ENCODE measurements at regions not wholly inside any gene's neighbourhood (a gene's known extent, or its start where the extent isn't known, plus 50 kb on each side); places are given as distances from the start of the nearest gene placed in this dataset.

GRCh38 chr9:81146241-81146640 is 543.1 kb downstream of the TLE1 start:
- Histone ChIP-seq H2BK15ac (ENCODE audit: low read depth, poor library complexity, severe bottlenecking) (no peak overlapping the region), H3K36me3 (ENCODE audit: control insufficient read depth in 1 of 2, insufficient read depth in 2 of 2, low read depth in 1 of 2, low read length in 2 of 2) (no peaks in the 10 kb centered on the region), H3K4me3 (ENCODE audit: insufficient read depth in 1 of 2, low read depth in 1 of 2, low read length in 2 of 2) (no peak overlapping the region), H2BK5ac (ENCODE audit: low read depth, low read length, poor library complexity, severe bottlenecking) (no peak overlapping the region), H3K18ac (ENCODE audit: low read depth in 1 of 2, low read length in 2 of 2) (no peak overlapping the region), H3K4me2 (ENCODE audit: low read length, poor library complexity, severe bottlenecking) (no peak overlapping the region), H3K14ac (ENCODE audit: low read length in 2 of 2) (no peak overlapping the region), H2AK5ac (ENCODE audit: low read length, severe bottlenecking) (no peak overlapping the region), H3K9me3 (ENCODE audit: control insufficient read depth, low read length) (peaks cover 6% of the 10 kb centered on the region), H3K23ac (ENCODE audit: low read length in 2 of 2) (no peak overlapping the region), H3K27me3 (ENCODE audit: control insufficient read depth in 1 of 2, insufficient read depth in 1 of 2, low read length in 2 of 2) (no peaks in the 10 kb centered on the region), H3K4ac (ENCODE audit: low read depth in 1 of 2, low read length in 2 of 2) (no peak overlapping the region), H3K9ac (ENCODE audit: low read length) (no peak overlapping the region), H4K91ac (ENCODE audit: low read length) (no peak overlapping the region), H3K79me1 (replicated peaks; ENCODE audit: low read length, poor library complexity, severe bottlenecking) (no peaks in the 10 kb centered on the region), H3K4me1 (ENCODE audit: control insufficient read depth, insufficient read depth, low read depth, low read length) (peaks cover 1% of the 10 kb centered on the region), H2AFZ (ENCODE audit: low read depth, low read length) (no peak overlapping the region), H3K27ac (ENCODE audit: low read length, poor library complexity, severe bottlenecking) (no peak overlapping the region), H2BK12ac (ENCODE audit: low read length in 2 of 2) (no peak overlapping the region), H2BK120ac (ENCODE audit: low read depth, low read length) (no peak overlapping the region), H4K8ac (ENCODE audit: low read length) (no peak overlapping the region)
- DNase-seq = no peak
- WGBS = 98% methylated on average over 3 of the region's 3 CpGs

DNA sequence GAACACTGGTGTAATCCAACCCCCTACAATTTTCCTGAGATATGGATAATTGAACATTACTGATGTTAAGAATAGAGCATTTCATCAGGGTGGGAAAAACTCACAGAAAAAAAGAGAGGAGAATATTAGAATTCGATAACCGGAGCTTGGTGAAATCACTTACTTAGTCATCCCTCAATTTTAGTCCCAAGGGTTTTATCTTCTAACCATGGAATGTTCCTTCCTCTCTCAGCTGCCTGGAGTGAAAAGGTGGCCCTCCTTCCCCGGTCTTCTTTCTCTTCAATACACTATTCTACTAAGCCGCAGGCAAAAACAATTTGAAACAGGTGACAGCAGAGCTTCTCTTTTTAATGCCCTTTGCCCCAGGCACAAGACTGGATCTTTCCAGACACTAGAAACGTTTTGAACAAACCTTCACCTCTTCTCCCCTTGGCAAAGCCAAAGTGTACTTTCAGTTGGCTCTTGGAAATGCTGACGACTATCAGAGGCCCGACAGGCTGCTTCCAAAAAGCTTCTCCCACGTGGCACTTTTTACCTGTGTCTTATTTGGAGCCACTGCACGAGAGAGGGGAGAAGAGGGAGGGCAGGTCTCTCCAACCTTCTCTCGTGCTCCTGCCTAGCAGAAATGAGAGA is 543.9 kb downstream of the TLE1 start:
- Histone ChIP-seq H4K91ac (ENCODE audit: low read length) (no peak overlapping the region), H3K4me3 (ENCODE audit: insufficient read depth in 1 of 2, low read depth in 1 of 2, low read length in 2 of 2) (no peak overlapping the region), H3K23ac (ENCODE audit: low read length in 2 of 2) (no peak overlapping the region), H3K27me3 (ENCODE audit: control insufficient read depth in 1 of 2, insufficient read depth in 1 of 2, low read length in 2 of 2) (no peaks in the 10 kb centered on the region), H3K9me3 (ENCODE audit: control insufficient read depth, low read length) (peaks cover 6% of the 10 kb centered on the region), H3K79me1 (replicated peaks; ENCODE audit: low read length, poor library complexity, severe bottlenecking) (no peaks in the 10 kb centered on the region), H3K36me3 (ENCODE audit: control insufficient read depth in 1 of 2, insufficient read depth in 2 of 2, low read depth in 1 of 2, low read length in 2 of 2) (no peaks in the 10 kb centered on the region), H2AK5ac (ENCODE audit: low read length, severe bottlenecking) (no peak overlapping the region), H3K27ac (ENCODE audit: low read length, poor library complexity, severe bottlenecking) (no peak overlapping the region), H3K4me1 (ENCODE audit: control insufficient read depth, insufficient read depth, low read depth, low read length) (peaks cover 1% of the 10 kb centered on the region), H2BK120ac (ENCODE audit: low read depth, low read length) (no peak overlapping the region), H3K4me2 (ENCODE audit: low read length, poor library complexity, severe bottlenecking) (no peak overlapping the region), H3K4ac (ENCODE audit: low read depth in 1 of 2, low read length in 2 of 2) (peak overlapping the region in 1 of 2 experiments; percentile 37), H2BK15ac (ENCODE audit: low read depth, poor library complexity, severe bottlenecking) (no peak overlapping the region), H4K8ac (ENCODE audit: low read length) (no peak overlapping the region), H3K18ac (ENCODE audit: low read depth in 1 of 2, low read length in 2 of 2) (no peak overlapping the region), H2AFZ (ENCODE audit: low read depth, low read length) (no peak overlapping the region), H2BK12ac (ENCODE audit: low read length in 2 of 2) (no peak overlapping the region), H2BK5ac (ENCODE audit: low read depth, low read length, poor library complexity, severe bottlenecking) (no peak overlapping the region), H3K9ac (ENCODE audit: low read length) (no peak overlapping the region), H3K14ac (ENCODE audit: low read length in 2 of 2) (no peak overlapping the region)
- no peak for DNase-seq
- 77% methylated on average over 10 of the region's 10 CpGs for WGBS

GRCh38 chr9:81141961-81142360 is 547.4 kb downstream of the TLE1 start:
- H3K9ac ChIP-seq (ENCODE audit: low read length) = no peak overlapping the region
- H3K79me1 ChIP-seq (replicated peaks; ENCODE audit: low read length, poor library complexity, severe bottlenecking) = no peaks in the 10 kb centered on the region
- peaks cover 1% of the 10 kb centered on the region for H3K4me1 ChIP-seq (ENCODE audit: control insufficient read depth, insufficient read depth, low read depth, low read length)
- no peaks in the 10 kb centered on the region for H3K36me3 ChIP-seq (ENCODE audit: control insufficient read depth in 1 of 2, insufficient read depth in 2 of 2, low read depth in 1 of 2, low read length in 2 of 2)
- H2AK5ac ChIP-seq (ENCODE audit: low read length, severe bottlenecking) = no peak overlapping the region
- H3K27me3 ChIP-seq (ENCODE audit: control insufficient read depth in 1 of 2, insufficient read depth in 1 of 2, low read length in 2 of 2) = peaks cover 0 to 6% of the 10 kb centered on the region in 2 experiments
- no peak overlapping the region for H3K4ac ChIP-seq (ENCODE audit: low read depth in 1 of 2, low read length in 2 of 2)
- no peak overlapping the region for H2BK120ac ChIP-seq (ENCODE audit: low read depth, low read length)
- DNase-seq = no peak
- H4K91ac ChIP-seq (ENCODE audit: low read length) = no peak overlapping the region
- peak overlapping the region in 1 of 2 experiments; percentile 44 for H3K14ac ChIP-seq (ENCODE audit: low read length in 2 of 2)
- 83% methylated on average over 1 of the region's 1 CpG for WGBS
- no peak overlapping the region for H3K4me3 ChIP-seq (ENCODE audit: insufficient read depth in 1 of 2, low read depth in 1 of 2, low read length in 2 of 2)
- no peak overlapping the region for H4K8ac ChIP-seq (ENCODE audit: low read length)
- no peak overlapping the region for H2AFZ ChIP-seq (ENCODE audit: low read depth, low read length)
- no peak overlapping the region for H2BK12ac ChIP-seq (ENCODE audit: low read length in 2 of 2)
- no peaks in the 10 kb centered on the region for H3K9me3 ChIP-seq (ENCODE audit: control insufficient read depth, low read length)
- no peak overlapping the region for H3K4me2 ChIP-seq (ENCODE audit: low read length, poor library complexity, severe bottlenecking)
- no peak overlapping the region for H3K27ac ChIP-seq (ENCODE audit: low read length, poor library complexity, severe bottlenecking)
- no peak overlapping the region for H3K23ac ChIP-seq (ENCODE audit: low read length in 2 of 2)
- no peak overlapping the region for H2BK5ac ChIP-seq (ENCODE audit: low read depth, low read length, poor library complexity, severe bottlenecking)
- H3K18ac ChIP-seq (ENCODE audit: low read depth in 1 of 2, low read length in 2 of 2) = no peak overlapping the region
- H2BK15ac ChIP-seq (ENCODE audit: low read depth, poor library complexity, severe bottlenecking) = no peak overlapping the region

DNA sequence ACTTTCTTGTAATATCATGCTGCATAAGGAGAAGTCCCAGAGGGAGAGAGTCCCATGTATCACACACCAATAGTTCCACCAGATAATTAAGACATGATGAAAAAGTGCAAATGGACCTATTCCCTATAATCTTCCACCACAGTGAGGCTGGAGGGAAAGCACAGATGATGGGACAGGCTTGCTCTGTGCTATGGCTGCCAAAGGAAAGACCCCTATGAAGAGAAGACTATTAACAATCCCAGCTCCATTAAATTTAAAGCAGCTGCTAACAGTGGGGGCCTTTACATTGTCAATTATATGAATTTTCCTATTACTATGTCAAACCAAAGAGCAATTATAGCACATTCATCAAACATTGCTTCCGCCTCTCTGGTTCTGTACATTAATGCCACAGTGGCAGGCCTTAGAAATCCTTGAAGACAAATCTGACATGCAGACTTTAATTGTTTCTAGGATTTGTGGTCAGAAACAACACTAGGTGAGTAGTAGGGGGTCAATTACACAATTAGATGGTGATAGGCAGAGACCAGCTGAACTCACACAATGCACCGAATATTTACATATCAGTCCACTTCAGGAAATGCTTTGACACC is 551.3 kb downstream of the TLE1 start:
- Histone ChIP-seq H4K91ac (ENCODE audit: low read length) (no peak overlapping the region), H2AK5ac (ENCODE audit: low read length, severe bottlenecking) (no peak overlapping the region), H2BK12ac (ENCODE audit: low read length in 2 of 2) (no peak overlapping the region), H3K27me3 (ENCODE audit: control insufficient read depth in 1 of 2, insufficient read depth in 1 of 2, low read length in 2 of 2) (peaks cover 0 to 6% of the 10 kb centered on the region in 2 experiments), H3K79me1 (replicated peaks; ENCODE audit: low read length, poor library complexity, severe bottlenecking) (no peaks in the 10 kb centered on the region), H3K4me1 (ENCODE audit: control insufficient read depth, insufficient read depth, low read depth, low read length) (no peaks in the 10 kb centered on the region), H3K18ac (ENCODE audit: low read depth in 1 of 2, low read length in 2 of 2) (no peak overlapping the region), H3K23ac (ENCODE audit: low read length in 2 of 2) (no peak overlapping the region), H3K4ac (ENCODE audit: low read depth in 1 of 2, low read length in 2 of 2) (no peak overlapping the region), H4K8ac (ENCODE audit: low read length) (no peak overlapping the region), H2BK120ac (ENCODE audit: low read depth, low read length) (no peak overlapping the region), H3K4me3 (ENCODE audit: insufficient read depth in 1 of 2, low read depth in 1 of 2, low read length in 2 of 2) (no peak overlapping the region), H2BK15ac (ENCODE audit: low read depth, poor library complexity, severe bottlenecking) (no peak overlapping the region), H3K14ac (ENCODE audit: low read length in 2 of 2) (no peak overlapping the region), H3K4me2 (ENCODE audit: low read length, poor library complexity, severe bottlenecking) (no peak overlapping the region), H3K36me3 (ENCODE audit: control insufficient read depth in 1 of 2, insufficient read depth in 2 of 2, low read depth in 1 of 2, low read length in 2 of 2) (no peaks in the 10 kb centered on the region), H3K9ac (ENCODE audit: low read length) (no peak overlapping the region), H2AFZ (ENCODE audit: low read depth, low read length) (no peak overlapping the region), H2BK5ac (ENCODE audit: low read depth, low read length, poor library complexity, severe bottlenecking) (no peak overlapping the region), H3K27ac (ENCODE audit: low read length, poor library complexity, severe bottlenecking) (no peak overlapping the region), H3K9me3 (ENCODE audit: control insufficient read depth, low read length) (no peaks in the 10 kb centered on the region)
- 100% methylated on average over 1 of the region's 2 CpGs for WGBS
- no peak for DNase-seq

Data from mesenchymal stem cell (in vitro differentiated cells and primary cell).